WERI-Rb-1 (cell line): ENCODE measurements at regions not wholly inside any gene's neighbourhood (a gene's known extent, or its start where the extent isn't known, plus 50 kb on each side); places are given as distances from the start of the nearest gene placed in this dataset.

Experiments
- DNase-seq: peaks from one replicate; pipeline ENCODE4 v3.0.0-alpha.2; 2020
- H3K27ac ChIP-seq: fragments of 250-450 bp; sonication (Bioruptor Pico); 2 replicates; pipeline ENCODE4 v1.5.1; 2020; ENCODE audit warnings: mild to moderate bottlenecking, moderate library complexity
- H3K27me3 ChIP-seq: fragments of 250-450 bp; sonication (Bioruptor Pico); 2 replicates; pipeline ENCODE4 v1.5.1; 2021; ENCODE audit warnings: mild to moderate bottlenecking, low read depth, moderate library complexity; ENCODE audit not compliant: insufficient read depth, severe bottlenecking
- H3K36me3 ChIP-seq: fragments of 250-450 bp; sonication (Bioruptor Pico); 2 replicates; pipeline ENCODE4 v1.5.1; 2020; ENCODE audit warnings: mild to moderate bottlenecking, moderate library complexity
- H3K4me3 ChIP-seq: 2 replicates; pipeline ENCODE4 v1.5.1; 2011; ENCODE audit warnings: low read depth, mild to moderate bottlenecking, control low read depth, low read length
- H3K9me3 ChIP-seq: fragments of 250-450 bp; sonication (Bioruptor Pico); 2 replicates; pipeline ENCODE4 v1.5.1; 2021; ENCODE audit warnings: mild to moderate bottlenecking, moderate library complexity; ENCODE audit not compliant: severe bottlenecking
- CTCF ChIP-seq: IDR thresholded peaks from 2 replicates; pipeline ENCODE4 v1.5.1; 2011; ENCODE audit warnings: low read depth, mild to moderate bottlenecking, control low read depth, inconsistent platforms, low read length

GRCh38 chr12:4014858-4015224 is 141.6 kb upstream of the PARP11 start:
- H3K27me3 ChIP-seq, result peaks cover 11% of the 10 kb centered on the region
- no peak for TF ChIP-seq CTCF
- H3K36me3 ChIP-seq, result no peaks in the 10 kb centered on the region
- H3K4me3 ChIP-seq, result no peak overlapping the region
- no peak overlapping the region for H3K27ac ChIP-seq
- no peak for DNase-seq
- no peaks in the 10 kb centered on the region for H3K9me3 ChIP-seq

- Histone ChIP-seq H3K27ac (no peak overlapping the region), H3K36me3 (no peaks in the 10 kb centered on the region), H3K9me3 (no peaks in the 10 kb centered on the region), H3K4me3 (no peak overlapping the region), H3K27me3 (peaks cover 11% of the 10 kb centered on the region)
- no peak for DNase-seq
- no peak for TF ChIP-seq CTCF
These were observed 141.2 kb upstream of the PARP11 start for GRCh38 chr12:4014444-4014843.

GRCh38 chr12:4012977-4013968 is 140.1 kb upstream of the PARP11 start:
- no peak overlapping the region for H3K27ac ChIP-seq
- H3K4me3 ChIP-seq, result no peak overlapping the region

GRCh38 chr12:4012073-4012472 is 138.9 kb upstream of the PARP11 start:
- Histone ChIP-seq H3K27ac (no peak overlapping the region), H3K9me3 (peaks cover under 1% of the 10 kb centered on the region), H3K27me3 (peaks cover 6% of the 10 kb centered on the region), H3K4me3 (no peak overlapping the region), H3K36me3 (no peaks in the 10 kb centered on the region)
- no peak for TF ChIP-seq CTCF
- no peak for DNase-seq

More at GRCh38 chr12:4012977-4013968, 140.1 kb upstream of the PARP11 start:
- no peak for DNase-seq
- no peak for TF ChIP-seq CTCF
- Histone ChIP-seq H3K9me3 (no peaks in the 10 kb centered on the region), H3K27me3 (peaks cover 11% of the 10 kb centered on the region), H3K36me3 (no peaks in the 10 kb centered on the region)

GRCh38 chr12:4011597-4011996 is 138.4 kb upstream of the PARP11 start:
- DNase-seq, result no peak
- no peak for TF ChIP-seq CTCF
- peaks cover 6% of the 10 kb centered on the region for H3K27me3 ChIP-seq
- no peaks in the 10 kb centered on the region for H3K36me3 ChIP-seq
- peaks cover 4% of the 10 kb centered on the region for H3K9me3 ChIP-seq
- H3K27ac ChIP-seq, result no peak overlapping the region
- H3K4me3 ChIP-seq, result no peak overlapping the region
